ENCODE measurements at regions not wholly inside any gene's neighbourhood (a gene's known extent, or its start where the extent isn't known, plus 50 kb on each side); places are given as distances from the start of the nearest gene placed in this dataset.

GRCh38 chr2:16330982-16331381, 334.7 kb downstream of the CYRIA start:
- no peak for TF ChIP-seq CTCF (IDR thresholded peaks at IDR 0.05; ENCODE audit: insufficient read depth, low read length, severe bottlenecking)
- DNase-seq (ENCODE audit: low read depth) = no peak
- FAIRE-seq = no peak
- no peaks in the 10 kb centered on the region for H3K27me3 ChIP-seq (ENCODE audit: control insufficient read depth, insufficient read depth, low read length)
- no peak overlapping the region for H3K4me3 ChIP-seq (ENCODE audit: low read depth, low read length)
- no peaks in the 10 kb centered on the region for H3K36me3 ChIP-seq (ENCODE audit: control insufficient read depth, insufficient read depth, low read length)

GRCh38 chr2:16330571-16330970, 335.1 kb downstream of the CYRIA start:
- DNase-seq (ENCODE audit: low read depth) = no peak
- H3K27me3 ChIP-seq (ENCODE audit: control insufficient read depth, insufficient read depth, low read length) = no peaks in the 10 kb centered on the region
- no peak for FAIRE-seq
- H3K4me3 ChIP-seq (ENCODE audit: low read depth, low read length) = no peak overlapping the region
- H3K36me3 ChIP-seq (ENCODE audit: control insufficient read depth, insufficient read depth, low read length) = no peaks in the 10 kb centered on the region
- TF ChIP-seq CTCF (IDR thresholded peaks at IDR 0.05; ENCODE audit: insufficient read depth, low read length, severe bottlenecking) = no peak

- H3K27me3 ChIP-seq (ENCODE audit: control insufficient read depth, insufficient read depth, low read length) = no peaks in the 10 kb centered on the region
- H3K36me3 ChIP-seq (ENCODE audit: control insufficient read depth, insufficient read depth, low read length) = no peaks in the 10 kb centered on the region
- DNase-seq (ENCODE audit: low read depth) (no peak), FAIRE-seq (no peak)
- no peak for TF ChIP-seq CTCF (IDR thresholded peaks at IDR 0.05; ENCODE audit: insufficient read depth, low read length, severe bottlenecking)
- no peak overlapping the region for H3K4me3 ChIP-seq (ENCODE audit: low read depth, low read length)
These were observed 335.6 kb downstream of the CYRIA start for GRCh38 chr2:16330012-16330411.

GRCh38 chr2:16329421-16329820, 336.2 kb downstream of the CYRIA start:
- Histone ChIP-seq H3K4me3 (ENCODE audit: low read depth, low read length) (no peak overlapping the region), H3K36me3 (ENCODE audit: control insufficient read depth, insufficient read depth, low read length) (no peaks in the 10 kb centered on the region), H3K27me3 (ENCODE audit: control insufficient read depth, insufficient read depth, low read length) (no peaks in the 10 kb centered on the region)
- DNase-seq (ENCODE audit: low read depth) = no peak
- FAIRE-seq = no peak
- TF ChIP-seq CTCF (IDR thresholded peaks at IDR 0.05; ENCODE audit: insufficient read depth, low read length, severe bottlenecking) = no peak

GRCh38 chr2:16328521-16329190, 337.0 kb downstream of the CYRIA start:
- H3K36me3 ChIP-seq (ENCODE audit: control insufficient read depth, insufficient read depth, low read length) = no peaks in the 10 kb centered on the region
- no peak for TF ChIP-seq CTCF (IDR thresholded peaks at IDR 0.05; ENCODE audit: insufficient read depth, low read length, severe bottlenecking)
- H3K4me3 ChIP-seq (ENCODE audit: low read depth, low read length) = no peak overlapping the region
- DNase-seq (ENCODE audit: low read depth) = no peak
- no peak for FAIRE-seq
- H3K27me3 ChIP-seq (ENCODE audit: control insufficient read depth, insufficient read depth, low read length) = no peaks in the 10 kb centered on the region

- DNase-seq (ENCODE audit: low read depth) = no peak
- FAIRE-seq = no peak
- TF ChIP-seq CTCF (IDR thresholded peaks at IDR 0.05; ENCODE audit: insufficient read depth, low read length, severe bottlenecking) = no peak
- Histone ChIP-seq H3K27me3 (ENCODE audit: control insufficient read depth, insufficient read depth, low read length) (no peaks in the 10 kb centered on the region), H3K4me3 (ENCODE audit: low read depth, low read length) (no peak overlapping the region), H3K36me3 (ENCODE audit: control insufficient read depth, insufficient read depth, low read length) (no peaks in the 10 kb centered on the region)
These were observed 338.3 kb downstream of the CYRIA start for GRCh38 chr2:16327326-16327725.
